Right lobe of liver (tissue), 4 donors: ENCODE measurements at regions not wholly inside any gene's neighbourhood (a gene's known extent, or its start where the extent isn't known, plus 50 kb on each side); places are given as distances from the start of the nearest gene placed in this dataset.

ENCODE experiments used
- POLR2A ChIP-seq: fragments of 450-650 bp; IDR thresholded peaks from one replicate; pipeline ENCODE4 v1.6.1; 2017; ENCODE audit warnings: antibody characterized with exemption, mild to moderate bottlenecking
- TF ChIP-seq, protein P1 (sequence below), 4 donors: fragments of 200-600 bp in 3 of 4; fragments of 450-650 bp in 1 of 4; IDR thresholded peaks; one replicate each; pipeline versions ENCODE4 v1.5.1 to v1.8.0; 2016 to 2022; ENCODE audit warnings: antibody characterized with exemption in 4 of 4, mild to moderate bottlenecking in 2 of 4
- donor health status: DM: no; HTN: no; CAD: no.
- donor health status: DM: no; HTN: no; CAD: no.
- donor health status: DM: no; HTN: yes; CAD: no.

GRCh38 chr20:18981962-18982539 is 168.5 kb downstream of the SCP2D1 start:
- TF ChIP-seq, protein P1, sequence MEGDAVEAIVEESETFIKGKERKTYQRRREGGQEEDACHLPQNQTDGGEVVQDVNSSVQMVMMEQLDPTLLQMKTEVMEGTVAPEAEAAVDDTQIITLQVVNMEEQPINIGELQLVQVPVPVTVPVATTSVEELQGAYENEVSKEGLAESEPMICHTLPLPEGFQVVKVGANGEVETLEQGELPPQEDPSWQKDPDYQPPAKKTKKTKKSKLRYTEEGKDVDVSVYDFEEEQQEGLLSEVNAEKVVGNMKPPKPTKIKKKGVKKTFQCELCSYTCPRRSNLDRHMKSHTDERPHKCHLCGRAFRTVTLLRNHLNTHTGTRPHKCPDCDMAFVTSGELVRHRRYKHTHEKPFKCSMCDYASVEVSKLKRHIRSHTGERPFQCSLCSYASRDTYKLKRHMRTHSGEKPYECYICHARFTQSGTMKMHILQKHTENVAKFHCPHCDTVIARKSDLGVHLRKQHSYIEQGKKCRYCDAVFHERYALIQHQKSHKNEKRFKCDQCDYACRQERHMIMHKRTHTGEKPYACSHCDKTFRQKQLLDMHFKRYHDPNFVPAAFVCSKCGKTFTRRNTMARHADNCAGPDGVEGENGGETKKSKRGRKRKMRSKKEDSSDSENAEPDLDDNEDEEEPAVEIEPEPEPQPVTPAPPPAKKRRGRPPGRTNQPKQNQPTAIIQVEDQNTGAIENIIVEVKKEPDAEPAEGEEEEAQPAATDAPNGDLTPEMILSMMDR (IDR thresholded peaks at IDR 0.05): no peak
- TF ChIP-seq POLR2A: no peak
